GM18873 (cell line): ENCODE measurements at regions not wholly inside any gene's neighbourhood (a gene's known extent, or its start where the extent isn't known, plus 50 kb on each side); places are given as distances from the start of the nearest gene placed in this dataset.

ENCODE experiments used
- ATAC-seq: cut with Tn5 transposase; IDR thresholded peaks from one replicate; pipeline ENCODE4 v1.9.1; 2021; ENCODE audit warnings: mild to moderate bottlenecking, moderate library complexity, moderate number of reproducible peaks; ENCODE audit not compliant: unreplicated experiment, low FRiP score

DNA sequence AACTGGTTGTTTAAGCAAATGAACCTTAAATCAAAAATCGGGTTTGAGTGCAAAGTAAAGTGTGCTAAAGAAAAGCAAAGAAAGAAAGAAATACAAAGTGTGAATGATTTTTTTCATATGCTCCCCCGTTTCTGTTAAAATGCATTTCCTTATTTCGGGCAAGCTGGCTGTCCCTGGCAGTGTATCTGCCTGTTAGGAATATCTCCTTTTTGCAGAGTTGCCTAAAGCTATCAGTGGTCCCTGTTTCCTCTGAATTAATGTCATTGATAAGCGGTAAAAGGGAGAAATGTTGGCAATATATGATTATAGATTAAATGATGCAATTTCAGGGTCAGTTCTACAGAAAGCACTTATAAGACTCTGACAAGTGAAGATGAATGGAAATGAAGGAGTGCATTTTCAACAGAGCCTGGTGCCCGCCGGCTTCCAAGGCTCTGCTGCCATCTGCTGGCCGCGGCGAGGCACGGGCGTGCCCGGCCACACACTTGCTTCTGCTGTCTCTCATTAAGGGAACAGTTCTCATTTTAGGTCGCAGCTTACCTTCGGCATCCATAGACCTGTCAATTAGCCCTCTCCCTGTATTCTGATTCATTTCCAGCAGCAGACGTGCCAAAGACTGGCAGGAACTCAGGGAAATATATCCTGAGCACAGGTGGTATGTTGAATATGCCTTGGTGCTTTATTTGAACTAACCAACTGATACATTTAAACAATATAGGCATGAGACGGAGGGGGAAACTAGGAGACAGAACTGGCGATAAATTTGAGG lies 381.9 kb downstream of the C6orf118 start:
- ATAC-seq: peak; percentile 52

DNA sequence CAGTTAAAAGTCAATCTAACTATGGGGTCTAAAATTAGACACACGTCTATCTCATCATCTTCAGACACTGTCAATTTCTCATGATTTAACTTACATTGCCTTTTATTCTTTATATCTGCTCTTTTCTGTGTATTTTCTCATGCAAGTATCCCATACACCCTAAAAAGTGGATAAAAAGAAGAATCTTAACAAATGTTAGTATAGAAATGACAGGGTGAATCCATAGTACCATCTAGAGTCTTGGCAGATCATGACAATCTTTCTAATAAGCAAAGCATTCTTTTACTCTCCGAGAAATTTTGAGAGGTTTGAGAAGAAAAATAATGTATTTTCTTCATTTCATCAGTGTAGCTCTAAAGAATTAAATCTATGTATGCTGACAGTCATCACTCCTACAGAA lies 382.7 kb downstream of the C6orf118 start:
- no peak for ATAC-seq

- ATAC-seq: no peak
Measured at GRCh38 chr6:164925681-164926530, 383.5 kb downstream of the C6orf118 start.

- no peak for ATAC-seq
Measured at GRCh38 chr6:164924674-164925073, 384.7 kb downstream of the C6orf118 start.

DNA sequence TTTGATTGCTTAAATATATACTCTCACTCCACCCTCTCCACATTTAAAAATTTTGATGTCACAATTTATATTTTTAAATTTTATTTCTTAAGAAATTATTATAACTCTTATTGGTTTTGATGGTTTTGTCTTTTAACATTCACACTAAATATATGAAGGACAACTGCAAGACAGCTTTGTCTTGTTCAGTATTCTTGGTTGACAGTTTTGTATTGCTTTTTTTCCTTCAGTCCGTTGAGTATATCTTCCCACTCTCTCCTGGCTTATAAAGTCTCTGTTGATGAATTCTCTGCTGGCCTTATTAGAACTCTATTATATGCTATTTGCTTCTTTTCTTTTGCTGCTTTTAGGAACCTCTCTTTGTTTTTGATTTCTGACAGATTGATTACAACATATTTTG lies 392.2 kb downstream of the C6orf118 start:
- no peak for ATAC-seq

DNA sequence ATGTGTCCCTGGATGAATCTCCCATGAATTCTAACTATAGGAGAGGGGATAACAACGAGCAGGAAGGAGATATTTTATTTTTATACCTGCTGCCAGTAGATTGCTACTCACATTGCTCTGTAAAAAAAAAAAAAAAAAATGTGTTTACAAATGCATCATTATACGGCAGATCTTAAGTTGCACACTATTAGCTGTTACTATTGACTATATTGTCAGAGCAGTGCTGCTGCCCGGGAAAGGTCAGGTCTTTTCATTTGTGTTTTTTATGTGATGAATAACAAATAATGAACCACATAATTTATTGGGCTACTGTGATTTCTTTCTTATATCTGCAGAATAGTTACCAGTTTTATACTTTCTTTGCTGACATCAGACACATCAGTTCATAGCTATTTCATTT lies 393.3 kb downstream of the C6orf118 start:
- ATAC-seq: no peak

DNA sequence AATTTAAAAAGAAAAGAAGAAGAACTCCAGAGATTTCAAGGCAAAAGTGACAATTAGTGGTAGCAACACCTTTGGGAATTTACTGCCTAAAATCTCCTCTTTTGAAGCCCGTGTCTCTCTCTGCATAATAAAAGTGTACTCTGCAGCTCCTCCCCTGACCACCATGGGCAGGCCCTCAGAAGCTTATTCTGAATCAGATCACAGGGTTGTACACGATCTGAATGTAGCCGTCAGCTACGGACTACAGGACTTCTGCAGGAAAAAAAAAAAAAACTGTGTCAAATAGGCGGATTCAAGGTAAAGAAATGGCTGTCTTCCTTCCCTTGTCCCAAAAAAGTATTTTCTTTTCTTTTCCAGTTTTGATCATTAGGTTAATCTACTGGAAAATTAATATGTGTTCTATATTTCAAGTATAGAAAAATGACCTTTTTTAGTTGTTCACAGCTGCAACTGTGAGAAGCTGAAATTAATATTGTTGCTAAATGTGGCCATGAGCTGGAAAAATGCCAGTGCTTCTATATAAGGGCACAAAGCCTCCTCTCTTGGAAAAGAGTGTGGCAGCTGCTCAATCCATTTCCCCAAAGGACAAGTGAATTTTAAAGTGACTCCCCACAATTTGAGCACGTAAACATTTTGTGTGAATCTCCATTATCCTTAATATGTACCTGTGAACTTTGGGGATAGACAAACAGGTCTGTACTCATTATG lies 397.4 kb downstream of the C6orf118 start:
- no peak for ATAC-seq

- ATAC-seq: no peak
Measured at GRCh38 chr6:164911151-164911550, 398.3 kb downstream of the C6orf118 start.

DNA sequence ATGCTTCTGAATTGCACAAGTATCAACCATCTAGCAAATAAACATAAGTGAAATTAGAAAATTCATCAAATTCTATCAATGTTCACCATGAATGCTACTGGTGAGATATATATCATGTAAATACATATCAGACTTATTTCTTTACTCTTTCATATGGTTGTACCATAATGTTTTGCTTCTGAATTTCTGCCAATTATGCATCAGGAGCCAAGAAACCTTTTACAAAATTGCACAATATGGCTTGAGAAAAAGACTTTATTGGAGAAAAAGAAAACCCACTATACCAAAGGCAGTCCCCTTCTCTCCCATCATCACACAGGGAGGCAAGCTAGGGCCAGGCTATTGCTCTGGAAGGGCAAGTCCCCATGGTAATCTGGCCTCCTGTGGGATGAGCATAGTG lies 402.6 kb downstream of the C6orf118 start:
- no peak for ATAC-seq

- no peak for ATAC-seq
Measured at GRCh38 chr6:164905311-164905710, 404.1 kb downstream of the C6orf118 start.

- no peak for ATAC-seq
Measured at GRCh38 chr6:164898412-164898811, 411.0 kb downstream of the C6orf118 start.

GRCh38 chr6:164897523-164898235 lies 411.7 kb downstream of the C6orf118 start:
- ATAC-seq: no peak

DNA sequence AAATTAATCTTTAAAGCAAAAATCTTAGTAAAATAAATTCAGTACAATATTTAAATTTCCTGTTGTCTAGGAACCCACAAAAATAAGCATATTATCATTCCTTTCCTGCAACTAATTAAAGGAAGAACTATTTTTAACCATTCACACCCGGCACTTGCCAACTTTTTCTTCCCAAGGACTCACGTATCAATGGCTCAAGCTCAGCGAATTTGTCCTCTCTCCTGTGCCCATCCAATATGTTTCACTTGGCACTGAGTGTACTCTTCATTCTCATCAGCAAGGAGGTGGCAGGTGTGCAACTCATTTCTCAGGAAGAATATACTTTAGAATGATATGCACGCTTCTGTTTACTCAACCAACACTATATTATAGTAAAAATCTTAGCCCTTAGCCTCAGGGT lies 419.4 kb downstream of the C6orf118 start:
- no peak for ATAC-seq

DNA sequence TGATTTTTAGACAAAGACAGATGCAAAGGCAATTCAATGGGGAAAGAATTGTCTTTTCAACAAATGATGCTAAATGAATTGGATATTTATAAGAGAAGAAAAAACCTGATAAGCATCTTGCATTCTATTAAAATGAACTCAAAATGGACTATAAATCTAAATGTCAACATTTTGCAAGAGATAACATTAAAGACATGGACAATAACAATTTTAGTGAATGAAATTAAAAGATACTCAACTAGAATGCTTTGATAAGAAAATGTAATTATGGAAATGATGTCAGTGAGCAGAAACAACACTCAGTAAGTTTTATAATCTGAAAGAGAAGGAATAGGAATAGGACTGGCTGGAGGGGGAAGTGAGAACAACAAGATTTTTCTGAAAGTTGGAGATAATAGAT lies 421.7 kb downstream of the C6orf118 start:
- ATAC-seq: no peak

DNA sequence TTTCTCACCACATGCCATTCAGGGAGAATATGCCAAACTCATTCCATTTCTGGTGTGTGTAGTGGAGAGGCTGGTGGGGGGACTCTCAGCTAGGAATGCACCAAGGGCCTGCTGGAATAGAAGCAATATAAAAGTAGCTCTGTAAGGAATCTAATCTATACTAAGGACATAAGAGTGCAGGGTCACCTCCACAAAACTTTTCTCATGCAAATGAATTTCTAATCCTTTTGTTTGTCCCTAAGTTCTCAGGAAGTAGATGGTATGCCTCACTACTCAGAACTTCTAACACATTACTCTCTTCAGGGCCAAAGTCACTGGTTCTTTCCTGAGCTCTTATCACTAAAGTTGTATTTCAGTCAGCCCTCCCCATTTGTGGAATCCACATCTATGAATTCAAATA lies 427.2 kb downstream of the C6orf118 start:
- ATAC-seq: no peak

DNA sequence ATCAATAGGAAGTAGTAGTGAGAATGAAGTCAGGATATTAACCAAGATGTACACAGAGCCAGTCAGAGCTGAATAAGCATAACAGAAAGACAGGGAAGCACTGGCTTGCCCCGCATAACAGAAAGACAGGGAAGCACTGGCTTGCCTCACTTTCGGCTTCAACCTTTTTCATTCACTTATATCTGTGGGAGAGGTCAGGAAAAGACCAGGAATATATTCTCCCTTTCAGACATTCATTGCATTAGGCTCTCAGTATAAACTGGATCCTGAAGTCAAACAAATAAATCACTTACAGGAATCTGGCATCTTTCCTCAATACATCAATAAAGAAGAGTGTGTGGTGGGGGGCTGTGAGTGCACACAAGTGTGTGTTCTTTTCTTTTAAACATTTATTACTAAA lies 437.6 kb downstream of the C6orf118 start:
- no peak for ATAC-seq

GRCh38 chr6:164870164-164870563 lies 439.2 kb downstream of the C6orf118 start:
- no peak for ATAC-seq

- no peak for ATAC-seq
Measured at GRCh38 chr6:164861967-164862366, 447.4 kb downstream of the C6orf118 start.

- no peak for ATAC-seq
Measured at GRCh38 chr6:164859816-164860215, 449.6 kb downstream of the C6orf118 start.

DNA sequence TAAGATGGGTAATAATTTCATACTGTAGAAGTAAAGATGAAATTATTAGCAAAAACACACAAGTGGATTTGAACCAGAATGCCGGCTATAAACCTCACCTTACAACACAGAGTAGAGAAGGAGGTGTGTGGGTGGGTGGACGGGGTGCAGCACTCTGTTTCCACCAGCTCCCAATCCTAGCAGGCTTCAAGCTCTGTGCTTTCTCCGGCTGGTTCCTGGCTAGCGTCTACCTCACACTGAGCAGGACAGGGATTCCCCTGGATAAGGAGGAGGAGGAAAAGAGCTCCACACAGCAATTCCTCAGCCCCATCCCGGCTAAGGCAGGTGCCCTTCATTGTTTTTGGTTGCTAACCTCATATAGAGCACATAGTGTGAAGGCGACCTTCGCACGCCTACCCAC lies 453.3 kb downstream of the C6orf118 start:
- no peak for ATAC-seq

DNA sequence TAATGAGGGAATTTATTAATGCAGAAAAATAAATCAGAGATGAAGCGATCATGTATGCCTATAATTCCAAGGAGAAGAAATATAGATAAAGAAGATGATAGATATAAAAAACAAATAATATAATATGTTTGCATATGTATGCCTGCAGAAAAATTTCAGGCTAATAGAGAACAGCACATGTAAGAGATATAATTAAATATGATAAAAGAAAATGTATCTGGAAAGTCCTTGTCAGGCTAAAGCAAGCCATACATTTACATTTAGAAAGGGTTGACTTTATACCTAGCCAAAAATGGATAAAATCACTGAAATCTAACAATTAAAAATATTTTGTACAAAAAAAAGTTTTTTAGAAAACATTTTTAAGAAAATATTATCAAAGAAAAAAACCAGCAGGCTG lies 454.1 kb downstream of the C6orf118 start:
- ATAC-seq: no peak
